Pulmonary artery endothelial cell (primary cell): ENCODE measurements at regions not wholly inside any gene's neighbourhood (a gene's known extent, or its start where the extent isn't known, plus 50 kb on each side); places are given as distances from the start of the nearest gene placed in this dataset.

Experiments
- DNase-seq: peaks from one replicate; pipeline ENCODE4 v3.0.0-alpha.2; 2011; ENCODE audit warnings: low read depth, low spot score

DNA sequence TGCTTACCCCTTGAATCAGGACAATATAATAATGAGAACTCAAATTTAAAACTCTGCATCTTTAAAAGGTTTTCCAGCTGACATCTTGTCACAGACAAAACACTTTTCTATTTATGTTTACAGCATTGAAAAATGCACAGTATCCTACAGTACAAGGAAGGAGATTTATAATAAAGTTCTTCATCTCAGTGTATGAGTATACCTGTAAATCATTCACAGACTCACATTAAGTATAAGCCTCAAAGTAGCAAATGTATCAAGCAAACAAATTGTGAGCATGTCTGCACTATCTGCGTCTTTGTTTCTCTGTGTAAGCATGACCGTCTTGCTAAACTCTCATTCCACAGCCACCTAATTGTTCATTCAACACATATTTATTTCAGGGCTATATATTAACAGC lies 52.8 kb downstream of the PPP1R2C start:
- no peak for DNase-seq

- no peak for DNase-seq
Measured at GRCh38 chrX:42720209-42720608, 57.8 kb downstream of the PPP1R2C start.

DNA sequence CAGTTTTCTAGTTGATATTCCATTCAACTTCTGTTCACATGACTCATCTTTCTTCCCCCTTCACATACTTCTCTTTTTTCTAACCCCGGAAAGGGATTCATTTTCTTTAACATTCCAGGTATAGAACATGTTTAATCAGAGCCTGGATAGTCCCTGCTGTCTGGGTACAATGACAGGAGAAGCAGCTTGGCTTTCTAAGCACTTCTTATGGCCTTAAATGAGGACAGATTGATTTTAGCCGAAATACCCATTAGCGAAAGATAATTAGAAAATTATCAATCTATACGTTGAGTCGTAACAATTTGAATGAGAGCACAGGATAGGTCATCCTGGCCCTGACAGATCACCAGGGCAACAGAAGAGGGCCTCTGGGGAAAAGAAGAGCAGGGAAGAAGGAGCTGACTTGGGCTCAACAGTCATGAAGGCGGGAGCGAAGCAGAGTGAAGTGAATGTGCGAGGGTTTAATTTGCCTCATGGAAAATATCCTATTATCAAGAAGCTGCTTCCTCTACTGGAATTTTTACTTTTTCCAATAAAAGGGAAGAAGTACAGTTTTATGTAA lies 62.2 kb downstream of the PPP1R2C start:
- DNase-seq: no peak

- no peak for DNase-seq
Measured at GRCh38 chrX:42714981-42715700, 62.8 kb downstream of the PPP1R2C start.

DNA sequence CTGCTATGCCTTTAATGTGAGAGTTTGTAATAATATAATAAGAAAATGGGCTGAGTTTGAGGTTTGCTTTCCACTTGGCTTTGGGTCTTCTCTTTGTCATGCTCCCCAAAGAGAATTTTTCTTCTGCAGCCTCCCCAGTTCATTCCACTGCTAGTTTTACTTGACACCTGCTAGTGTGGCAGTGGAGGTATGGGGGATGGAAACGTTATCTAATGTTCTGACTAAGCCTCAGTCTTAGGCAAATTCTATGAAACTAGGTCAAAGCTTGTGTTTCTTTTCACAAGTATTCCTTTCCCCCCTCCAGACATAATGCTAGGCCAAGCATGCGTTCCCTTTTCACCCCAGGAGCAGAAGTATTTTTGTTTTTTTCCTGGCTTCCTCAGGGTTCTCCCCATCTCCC lies 67.5 kb downstream of the PPP1R2C start:
- no peak for DNase-seq

- DNase-seq: no peak
Measured at GRCh38 chrX:42708222-42708621, 69.7 kb downstream of the PPP1R2C start.

GRCh38 chrX:42707742-42708141 lies 70.2 kb downstream of the PPP1R2C start:
- DNase-seq: no peak

- no peak for DNase-seq
Measured at GRCh38 chrX:42704454-42704853, 73.5 kb downstream of the PPP1R2C start.

DNA sequence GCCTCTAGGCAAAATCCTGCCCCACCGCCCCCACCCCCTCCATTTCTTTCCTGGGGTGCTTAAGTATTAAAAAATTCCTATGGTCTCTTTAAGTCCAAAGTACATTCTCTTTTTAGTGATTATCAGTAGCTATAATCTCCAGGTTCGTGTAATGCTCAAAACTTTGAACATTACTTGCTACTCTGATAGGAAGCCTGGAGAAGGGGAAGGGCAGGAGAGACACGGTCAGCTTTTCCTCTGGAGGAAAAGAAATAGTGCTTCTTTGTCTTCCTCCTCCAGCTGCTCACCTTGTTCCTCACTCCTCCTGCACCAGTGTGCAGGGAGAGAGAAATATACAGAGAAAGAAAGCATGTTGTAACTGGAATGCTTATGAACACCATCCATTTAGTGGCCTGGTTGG lies 80.4 kb downstream of the PPP1R2C start:
- no peak for DNase-seq

- DNase-seq: no peak
Measured at GRCh38 chrX:42696536-42697124, 81.3 kb downstream of the PPP1R2C start.

- DNase-seq: no peak
Measured at GRCh38 chrX:42695800-42696358, 82.1 kb downstream of the PPP1R2C start.

DNA sequence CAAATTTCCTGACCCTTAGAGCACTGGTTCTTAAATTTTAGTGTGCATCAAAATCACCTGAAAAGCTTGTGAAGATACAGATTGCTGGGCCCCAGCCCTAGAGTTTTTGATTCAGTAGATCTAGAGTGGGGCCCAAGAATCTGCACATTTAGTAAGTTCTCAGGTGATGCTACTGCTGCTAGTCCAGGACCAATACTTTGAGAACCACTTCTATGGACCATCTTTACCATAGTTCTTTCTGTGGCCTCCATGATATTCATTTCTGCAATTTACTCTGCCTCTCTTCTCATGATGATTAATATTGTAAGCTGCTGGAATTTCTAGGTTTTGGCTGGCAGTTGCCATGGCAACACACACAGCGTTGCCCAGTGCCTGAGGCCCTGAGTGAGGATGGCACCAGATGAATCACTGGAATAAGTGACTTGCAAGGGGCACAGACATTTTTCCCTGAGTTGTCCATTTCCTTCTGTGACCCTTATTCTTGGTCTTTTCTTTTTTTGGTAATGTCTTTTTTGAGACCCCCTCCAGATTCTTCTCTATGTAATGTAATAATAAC lies 83.6 kb downstream of the PPP1R2C start:
- DNase-seq: no peak

DNA sequence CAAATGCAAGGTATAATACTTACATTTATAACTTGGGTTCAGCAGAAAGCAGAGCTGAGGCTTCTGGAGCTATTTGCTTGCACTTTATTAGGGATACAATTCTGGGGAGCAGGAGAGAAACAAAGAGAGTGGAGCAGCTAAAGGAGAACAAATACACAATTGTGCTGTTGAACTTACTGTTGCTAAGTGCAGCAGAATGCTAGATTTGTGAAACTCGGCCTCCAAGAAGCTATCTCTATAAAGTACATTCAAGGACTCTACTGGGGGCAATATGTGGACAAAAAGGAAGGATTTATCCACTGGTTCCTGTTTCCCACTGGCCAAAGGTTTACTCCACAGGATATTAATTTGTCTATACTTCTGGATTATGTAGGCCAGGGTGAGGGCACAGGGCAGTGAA lies 86.8 kb downstream of the PPP1R2C start:
- DNase-seq: no peak

DNA sequence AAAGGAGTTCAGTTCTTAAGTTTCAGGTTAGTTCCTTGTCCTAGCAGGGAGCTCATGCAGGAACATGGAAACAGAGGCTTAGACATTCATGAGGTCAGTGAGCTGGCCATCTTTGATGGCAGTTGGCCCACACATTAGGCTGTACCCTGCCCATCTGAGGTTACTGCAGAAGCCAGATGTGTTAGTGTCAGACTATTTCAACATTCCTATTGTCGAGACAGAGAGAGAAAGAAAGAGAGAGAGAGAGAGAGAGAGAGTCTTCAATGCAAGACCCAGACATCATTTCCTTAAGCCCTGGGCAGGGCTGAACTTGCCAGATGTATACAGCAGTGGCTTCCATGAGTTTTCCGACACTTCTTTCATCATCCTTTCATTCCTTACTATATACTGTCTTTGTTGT lies 91.3 kb downstream of the PPP1R2C start:
- DNase-seq: no peak

DNA sequence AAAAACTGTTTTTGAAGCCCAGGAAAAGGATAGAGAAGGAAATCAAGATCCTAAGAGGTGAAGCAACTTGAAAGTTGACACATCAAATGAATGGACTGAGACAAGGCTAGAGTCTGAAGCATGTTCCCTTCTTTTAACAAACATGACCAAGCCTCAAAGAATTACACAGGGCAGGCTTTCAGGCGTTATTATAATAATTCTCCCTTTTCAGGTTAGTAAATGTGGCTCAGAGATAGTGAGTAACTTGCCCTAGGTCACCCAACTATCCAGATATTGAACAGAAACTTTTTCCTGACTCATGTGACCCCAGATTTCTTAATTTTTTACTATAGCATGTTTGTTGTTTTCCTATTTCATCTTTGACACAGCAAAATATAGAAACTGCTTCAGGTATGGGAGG lies 91.7 kb downstream of the PPP1R2C start:
- DNase-seq: no peak

GRCh38 chrX:42684065-42684464 lies 93.9 kb downstream of the PPP1R2C start:
- DNase-seq: no peak

GRCh38 chrX:42680666-42681065 lies 97.3 kb downstream of the PPP1R2C start:
- peak; percentile 3 for DNase-seq

DNA sequence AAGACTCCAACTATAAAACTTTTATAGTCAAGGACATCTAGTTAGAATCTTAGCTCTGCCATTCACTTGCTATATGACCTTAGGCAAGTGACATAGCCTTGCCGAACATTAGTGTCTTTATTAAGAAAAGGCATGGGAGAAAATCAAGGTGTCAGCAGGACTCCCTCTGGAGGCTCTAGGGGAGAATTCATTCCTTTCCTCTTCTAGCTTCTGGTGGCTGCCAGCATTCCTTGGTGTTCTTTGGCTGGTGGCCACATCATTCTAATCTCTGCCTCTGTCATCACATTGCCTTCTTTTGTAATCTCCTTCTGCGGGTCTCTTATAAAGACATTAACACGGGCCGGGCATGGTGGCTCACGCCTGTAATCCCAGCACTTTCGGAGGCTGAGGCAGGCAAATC lies 99.8 kb downstream of the PPP1R2C start:
- no peak for DNase-seq

DNA sequence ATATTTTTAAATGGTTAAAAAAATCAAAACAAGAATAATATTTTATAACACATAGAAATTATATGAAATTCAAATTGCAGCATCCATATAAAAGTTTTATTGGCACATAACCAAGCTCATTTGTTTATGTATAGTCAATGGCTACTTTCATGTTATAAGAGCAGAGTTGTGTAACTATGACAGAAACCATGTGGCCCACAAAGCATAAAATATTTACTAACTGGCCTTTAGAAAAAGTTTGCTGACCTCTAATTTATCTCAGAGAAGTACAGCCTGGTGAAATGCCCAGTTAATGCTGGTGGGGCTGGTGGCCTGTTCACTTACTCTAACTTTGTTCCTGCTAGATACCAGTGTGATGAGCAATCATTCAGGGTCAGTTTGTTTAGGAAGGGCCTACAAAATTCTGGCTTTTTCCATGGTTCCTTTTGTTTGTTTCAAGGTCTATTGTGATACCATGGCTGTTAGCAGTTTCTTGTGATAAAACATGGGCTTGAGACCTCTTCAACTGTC lies 104.6 kb downstream of the PPP1R2C start:
- DNase-seq: no peak

DNA sequence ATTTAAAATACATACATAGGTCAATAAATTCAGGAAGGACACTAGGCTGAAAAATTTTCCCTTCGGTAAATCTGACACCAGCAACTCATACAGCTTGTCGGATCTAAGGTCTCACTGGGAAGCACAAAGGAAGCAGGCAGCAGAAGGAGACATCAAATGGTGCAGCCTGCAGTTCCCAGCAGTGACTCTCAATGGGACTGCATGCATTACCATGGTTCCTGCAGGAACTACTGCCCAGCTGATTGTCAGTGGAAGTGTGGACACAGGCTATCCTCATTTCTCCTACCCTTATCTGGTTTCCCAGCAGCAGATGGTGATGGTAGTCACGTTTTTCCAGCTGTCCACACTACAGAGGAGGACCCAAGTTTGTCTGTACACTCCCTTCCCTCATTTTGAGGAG lies 113.3 kb downstream of the PPP1R2C start:
- DNase-seq: no peak

GRCh38 chrX:42628471-42628870 lies 149.5 kb downstream of the PPP1R2C start:
- no peak for DNase-seq

DNA sequence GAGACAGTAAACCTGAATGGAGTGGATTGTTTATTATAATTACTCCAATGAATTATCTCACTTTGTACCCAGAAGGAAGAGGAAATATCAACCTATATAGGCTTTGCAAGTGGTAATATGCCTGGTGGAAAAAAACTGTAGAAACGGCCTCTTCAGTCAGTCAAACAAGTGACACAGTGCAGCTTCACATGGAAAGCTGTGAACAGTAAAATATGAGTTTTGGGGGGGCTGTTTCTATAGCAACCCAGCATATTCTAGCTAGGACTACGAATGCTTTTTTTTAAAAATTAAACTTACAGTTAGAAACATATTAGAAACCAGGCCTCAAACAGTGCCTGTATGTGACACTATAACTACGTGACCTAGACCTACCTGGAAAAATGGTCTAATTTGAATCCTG lies 150.1 kb downstream of the PPP1R2C start:
- no peak for DNase-seq
